Stimulated activated CD4-positive, alpha-beta T cell treated with anti-CD3 and anti-CD28 coated beads, TNF-alpha, amount 100 ng/mL, for 4 hours (primary cell): ENCODE measurements at regions not wholly inside any gene's neighbourhood (a gene's known extent, or its start where the extent isn't known, plus 50 kb on each side); places are given as distances from the start of the nearest gene placed in this dataset.
"Not testable (repeated sequence)": the region's sequence is repeated elsewhere in the genome, so short reads cannot be mapped to it uniquely, and the experiment has no call there.

ENCODE experiments used
- DNase-seq, 3 experiments: peaks; one replicate each; pipeline ENCODE4 v3.0.0-alpha.2; 2020; ENCODE audit warnings: low read depth in 3 of 3

- DNase-seq = not testable (repeated sequence)
These were observed 447.3 kb downstream of the RSL24D1 start for GRCh38 chr15:54749461-54749860.

GRCh38 chr15:54722342-54722986, 474.3 kb downstream of the RSL24D1 start:
- DNase-seq = no peak

GRCh38 chr15:54719325-54719724, 477.4 kb downstream of the RSL24D1 start:
- no peak for DNase-seq

- no peak for DNase-seq
These were observed 488.7 kb downstream of the RSL24D1 start for GRCh38 chr15:54707805-54708752.

- no peak for DNase-seq
These were observed 509.1 kb downstream of the RSL24D1 start for GRCh38 chr15:54687628-54688027.
